ENCODE measurements at regions not wholly inside any gene's neighbourhood (a gene's known extent, or its start where the extent isn't known, plus 50 kb on each side); places are given as distances from the start of the nearest gene placed in this dataset.

- TF ChIP-seq ZNF425 (CRISPR knock-in tag; conservative IDR thresholded peaks at IDR 0.05) (no peak), USF1 (CRISPR knock-in tag; IDR thresholded peaks at IDR 0.05) (no peak), JUN (CRISPR knock-in tag; IDR thresholded peaks at IDR 0.05) (no peak), TEAD1 (CRISPR knock-in tag; IDR thresholded peaks at IDR 0.05) (no peak), NFE2L1 (CRISPR knock-in tag; IDR thresholded peaks at IDR 0.05) (no peak), ZNF396 (CRISPR knock-in tag; IDR thresholded peaks at IDR 0.05; ENCODE audit: borderline replicate concordance) (no peak), CDX4 (CRISPR knock-in tag; IDR thresholded peaks at IDR 0.05; ENCODE audit: borderline replicate concordance) (no peak), E2F5 (CRISPR knock-in tag; IDR thresholded peaks at IDR 0.05) (no peak), CBFB (CRISPR knock-in tag; IDR thresholded peaks at IDR 0.05; ENCODE audit: low read depth) (no peak), ZNF512 (CRISPR knock-in tag; IDR thresholded peaks at IDR 0.05; ENCODE audit: borderline replicate concordance) (no peak), TP53 (CRISPR knock-in tag; IDR thresholded peaks at IDR 0.05) (no peak), ZNF138 (CRISPR knock-in tag; conservative IDR thresholded peaks at IDR 0.05) (no peak), MLX (CRISPR knock-in tag; IDR thresholded peaks at IDR 0.05) (no peak), RELA (CRISPR knock-in tag; IDR thresholded peaks at IDR 0.05; ENCODE audit: borderline replicate concordance) (no peak), ETV6 (CRISPR knock-in tag; IDR thresholded peaks at IDR 0.05) (no peak), ZNF281 (CRISPR knock-in tag; IDR thresholded peaks at IDR 0.05) (no peak), ZNF423 (CRISPR knock-in tag; IDR thresholded peaks at IDR 0.05) (no peak), NFYB (CRISPR knock-in tag; conservative IDR thresholded peaks at IDR 0.05; ENCODE audit: low read depth) (no peak), GABPB1 (CRISPR knock-in tag; IDR thresholded peaks at IDR 0.05) (no peak)
- DNase-seq (ENCODE audit: low spot score) (no peak), ATAC-seq (no peak)
- peaks cover 5% of the 10 kb centered on the region; the same call in 1 of the 2 replicates for H3K36me3 Mint-ChIP-seq
- H3K27me3 Mint-ChIP-seq (ENCODE audit: low read depth): no peaks in the 10 kb centered on the region
- POLR2A ChIA-PET: no interaction called here
- no peak overlapping the region for H3K27ac Mint-ChIP-seq
- no peak overlapping the region for H3K4me3 Mint-ChIP-seq
- H3K9me3 Mint-ChIP-seq: peaks cover 20% of the 10 kb centered on the region
- no peaks in the 10 kb centered on the region for H3K4me1 Mint-ChIP-seq
- CTCF ChIA-PET: no interaction called here
Observed at GRCh38 chr5:85096421-85096820, 711.7 kb upstream of the EDIL3 start.
